GM23248 (cell line): ENCODE measurements at regions not wholly inside any gene's neighbourhood (a gene's known extent, or its start where the extent isn't known, plus 50 kb on each side); places are given as distances from the start of the nearest gene placed in this dataset.
A peak's percentile ranks its signal among the peaks of the same experiment; 100 is the strongest.

Experiments used
- DNase-seq: peaks from one replicate; pipeline ENCODE4 v3.0.0-alpha.2; 2015
- H2AFZ ChIP-seq: fragments of 200-600 bp; sonication (generic); 2 replicates; pipeline ENCODE4 v1.6.1; 2016; ENCODE audit warnings: antibody characterized with exemption
- H3F3A ChIP-seq: fragments of 200-600 bp; sonication (generic); 2 replicates; pipeline ENCODE4 v1.6.1; 2016; ENCODE audit warnings: mild to moderate bottlenecking, antibody characterized with exemption, mixed run types; ENCODE audit not compliant: insufficient read depth
- H3K27ac ChIP-seq: fragments of 200-600 bp; sonication (generic); 2 replicates; pipeline ENCODE4 v1.5.1; 2016; ENCODE audit warnings: mild to moderate bottlenecking
- H3K27me3 ChIP-seq: fragments of 200-600 bp; sonication (generic); replicated peaks from 2 replicates; pipeline ENCODE4 v1.6.1; 2016; ENCODE audit warnings: mild to moderate bottlenecking; ENCODE audit not compliant: insufficient read depth
- H3K36me3 ChIP-seq: fragments of 200-600 bp; sonication (generic); 2 replicates; pipeline ENCODE4 v1.6.1; 2016; ENCODE audit warnings: low read depth, mild to moderate bottlenecking
- H3K4me1 ChIP-seq: fragments of 200-600 bp; sonication (generic); 2 replicates; pipeline ENCODE4 v1.6.1; 2016; ENCODE audit warnings: mild to moderate bottlenecking; ENCODE audit not compliant: insufficient read depth
- H3K4me2 ChIP-seq: fragments of 200-600 bp; sonication (generic); one replicate; pipeline ENCODE4 v1.6.1; 2016; ENCODE audit warnings: mild to moderate bottlenecking; ENCODE audit not compliant: unreplicated experiment
- H3K4me3 ChIP-seq: fragments of 200-600 bp; sonication (generic); 2 replicates; pipeline ENCODE4 v1.5.1; 2016; ENCODE audit warnings: mild to moderate bottlenecking
- H3K79me2 ChIP-seq: fragments of 200-600 bp; sonication (generic); 2 replicates; pipeline ENCODE4 v1.6.1; 2016; ENCODE audit warnings: mild to moderate bottlenecking; ENCODE audit not compliant: insufficient read depth
- H3K9ac ChIP-seq: fragments of 200-600 bp; sonication (generic); 2 replicates; pipeline ENCODE4 v1.6.1; 2016; ENCODE audit warnings: mild to moderate bottlenecking
- H3K9me2 ChIP-seq: fragments of 200-600 bp; sonication (generic); 2 replicates; pipeline ENCODE4 v1.6.1; 2016; ENCODE audit warnings: mixed run types, mild to moderate bottlenecking, moderate library complexity; ENCODE audit not compliant: insufficient read depth
- H3K9me3 ChIP-seq: fragments of 200-600 bp; sonication (generic); one replicate; pipeline ENCODE4 v1.6.1; 2017; ENCODE audit warnings: low read depth
- H4K20me1 ChIP-seq: fragments of 200-600 bp; sonication (generic); 2 replicates; pipeline ENCODE4 v1.6.0; 2016; ENCODE audit not compliant: insufficient read depth
- EZH2 ChIP-seq: fragments of 200-600 bp; sonication (generic); IDR thresholded peaks from 2 replicates; pipeline ENCODE4 v1.6.1; 2018; ENCODE audit warnings: antibody characterized with exemption, mild to moderate bottlenecking; ENCODE audit not compliant: insufficient read depth, poor library complexity, severe bottlenecking
- EZH2phosphoT487 ChIP-seq: fragments of 200-600 bp; sonication (generic); IDR thresholded peaks from 2 replicates; pipeline ENCODE4 v1.6.1; 2018; ENCODE audit warnings: antibody characterized with exemption, moderate library complexity, mild to moderate bottlenecking, low read depth; ENCODE audit not compliant: insufficient read depth
- WGBS, 2 experiments: methylation state at CpG; one replicate each; pipeline ENCODE4 v1.1.6; 2015 to 2017; ENCODE audit warnings: low lambda C conversion rate in 2 of 2, low coverage in 1 of 2; ENCODE audit errors: missing lambda C conversion rate in 2 of 2; 5-methylcytosine and 5-hydroxymethylcytosine counted together
- in situ Hi-C: fragments of 300-500 bp; cut with MboI; formaldehyde crosslinking; loops from 2 replicates; pipeline ENCODE4 v1.15.0; 2020

DNA sequence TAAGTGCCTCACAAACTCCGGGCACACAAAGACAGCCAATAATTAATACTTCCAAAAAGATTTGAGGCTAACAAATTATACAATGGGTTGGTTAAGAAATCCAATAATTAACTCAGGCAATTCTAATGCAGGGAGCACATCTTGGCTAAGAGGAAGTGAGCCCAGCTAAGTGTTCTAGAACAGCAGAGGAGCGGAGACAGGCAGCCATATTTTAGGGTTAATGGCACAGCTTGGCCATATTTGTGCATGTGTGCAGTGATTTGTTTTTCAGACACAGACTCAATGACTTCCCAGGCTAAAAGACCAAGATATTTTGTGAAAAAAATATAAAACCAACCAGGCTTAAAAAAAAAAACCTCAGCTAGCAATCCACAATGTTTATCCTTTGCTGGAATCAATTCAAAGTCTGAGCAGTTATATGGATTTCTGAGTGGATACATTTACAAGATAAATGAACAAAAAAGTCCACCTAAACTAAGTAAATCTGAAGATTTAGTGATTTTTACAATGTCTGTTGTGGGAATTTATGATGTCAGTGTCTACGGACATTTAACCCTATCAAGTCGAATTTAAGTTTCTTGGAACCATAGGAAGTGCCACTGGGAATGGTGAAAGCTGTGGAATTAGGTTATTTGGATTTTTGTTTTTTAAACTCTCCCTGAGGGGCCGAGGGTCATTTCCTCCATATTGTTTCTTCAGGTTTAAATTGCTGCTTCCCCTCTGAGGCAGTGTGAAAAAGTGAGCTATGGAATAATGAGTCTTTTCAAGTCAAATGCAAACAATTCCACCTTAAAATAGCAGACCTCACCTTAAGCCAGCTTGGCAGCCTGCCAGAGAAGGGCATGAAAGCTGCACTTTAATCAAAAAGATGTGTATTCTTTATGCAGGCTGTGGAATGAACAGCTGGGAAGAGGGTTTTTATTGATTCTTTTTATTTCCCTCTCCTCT is 413.7 kb upstream of the TBL1XR1 start:
- H3K27me3 ChIP-seq: no peaks in the 10 kb centered on the region
- H3K9ac ChIP-seq: no peak overlapping the region
- TF ChIP-seq EZH2 (no peak), EZH2phosphoT487 (no peak)
- in situ Hi-C loops: no loop called here
- H3K9me3 ChIP-seq: no peaks in the 10 kb centered on the region
- H3K4me2 ChIP-seq: no peak overlapping the region
- H3K36me3 ChIP-seq: no peaks in the 10 kb centered on the region
- H3K9me2 ChIP-seq: no peaks in the 10 kb centered on the region
- H3K4me3 ChIP-seq: no peak overlapping the region
- no peak for DNase-seq
- 0 out of 2 replicates have a peak, but pooled peaks cover 5% of the 10 kb centered on the region for H3F3A ChIP-seq
- H2AFZ ChIP-seq: no peak overlapping the region
- H3K79me2 ChIP-seq: no peaks in the 10 kb centered on the region
- no peak overlapping the region for H3K27ac ChIP-seq
- no peaks in the 10 kb centered on the region for H4K20me1 ChIP-seq
- WGBS, 2 experiments: 63 to 67% methylated on average over 5 of the region's 5 CpGs
- H3K4me1 ChIP-seq: peaks cover 12% of the 10 kb centered on the region; the same call in 1 of the 2 replicates

DNA sequence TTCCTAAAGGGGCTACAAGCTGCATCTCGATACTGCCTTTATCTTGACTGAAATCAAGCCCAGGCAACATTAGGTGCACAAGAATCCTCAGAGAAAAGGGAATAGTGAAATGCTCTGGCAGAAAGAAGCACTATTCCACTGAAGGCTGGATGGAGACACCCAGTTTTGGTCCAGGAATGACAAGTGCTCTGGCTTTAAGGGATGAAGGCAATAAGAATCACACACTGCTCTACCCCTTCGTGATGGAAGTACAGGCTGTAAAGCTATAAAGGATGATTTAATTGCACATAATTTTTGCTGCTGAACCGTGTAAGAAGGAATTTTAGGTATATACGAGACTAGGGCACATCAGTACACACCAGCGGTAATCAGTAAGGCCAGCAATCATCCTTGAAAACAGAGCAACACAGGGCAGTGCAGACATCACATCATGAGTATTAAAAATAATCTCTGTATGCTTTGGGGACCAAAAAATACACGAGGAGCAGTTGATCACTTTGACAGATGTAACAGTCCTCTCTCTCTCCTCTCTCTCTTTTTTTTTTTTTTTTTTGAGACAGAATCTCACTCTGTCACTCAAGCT is 414.6 kb upstream of the TBL1XR1 start:
- H3K4me3 ChIP-seq: no peak overlapping the region
- H2AFZ ChIP-seq: no peak overlapping the region
- TF ChIP-seq EZH2: no peak
- TF ChIP-seq EZH2phosphoT487: no peak
- 67 to 70% methylated on average over 6 of the region's 6 CpGs for WGBS, 2 experiments
- no peak for DNase-seq
- H3K9me2 ChIP-seq: no peaks in the 10 kb centered on the region
- H3K79me2 ChIP-seq: no peaks in the 10 kb centered on the region
- H3K9me3 ChIP-seq: no peaks in the 10 kb centered on the region
- H3K9ac ChIP-seq: no peak overlapping the region
- H4K20me1 ChIP-seq: no peaks in the 10 kb centered on the region
- in situ Hi-C loops: no loop called here
- no peaks in the 10 kb centered on the region for H3K36me3 ChIP-seq
- H3K27ac ChIP-seq: no peak overlapping the region
- H3F3A ChIP-seq: 0 out of 2 replicates have a peak, but pooled peaks cover 5% of the 10 kb centered on the region
- peaks cover 12% of the 10 kb centered on the region; the same call in 1 of the 2 replicates for H3K4me1 ChIP-seq
- H3K27me3 ChIP-seq: no peaks in the 10 kb centered on the region
- H3K4me2 ChIP-seq: no peak overlapping the region

- no peaks in the 10 kb centered on the region for H3K79me2 ChIP-seq
- in situ Hi-C loops: no loop called here
Measured at GRCh38 chr3:177613901-177614300, 416.6 kb upstream of the TBL1XR1 start.

DNA sequence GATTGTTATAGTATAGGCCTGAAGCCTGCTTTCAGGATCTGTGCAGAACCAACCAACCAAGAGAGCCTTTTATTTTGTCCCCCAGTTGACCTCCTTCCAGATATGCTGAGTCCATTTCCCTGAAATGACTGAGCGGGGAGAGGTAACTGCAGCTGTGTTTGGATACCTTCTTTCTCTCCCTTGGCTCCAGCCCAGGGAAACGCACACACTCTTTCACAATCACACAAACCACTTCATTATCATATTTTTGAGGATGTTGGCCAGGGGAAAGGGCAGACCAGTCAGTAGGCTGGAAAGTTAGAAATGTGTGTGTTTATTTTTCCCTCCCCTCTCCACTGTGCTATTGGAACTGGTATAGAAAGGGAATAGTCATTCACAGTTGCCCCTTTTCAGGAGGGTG is 417.7 kb upstream of the TBL1XR1 start:
- Histone ChIP-seq H3K4me1 (peaks cover 26% of the 10 kb centered on the region), H2AFZ (no peak overlapping the region), H3K36me3 (no peaks in the 10 kb centered on the region), H3K9me3 (no peaks in the 10 kb centered on the region), H3K9me2 (no peaks in the 10 kb centered on the region), H3K27ac (no peak overlapping the region), H3K4me2 (peak overlapping the region; percentile 2), H3K79me2 (no peaks in the 10 kb centered on the region), H3K9ac (no peak overlapping the region), H3F3A (0 out of 2 replicates have a peak, but pooled peaks cover 5% of the 10 kb centered on the region), H3K4me3 (no peak overlapping the region), H3K27me3 (no peaks in the 10 kb centered on the region), H4K20me1 (no peaks in the 10 kb centered on the region)
- TF ChIP-seq EZH2: no peak
- no peak for TF ChIP-seq EZH2phosphoT487
- WGBS, 2 experiments: 39 to 41% methylated on average over 2 of the region's 2 CpGs
- in situ Hi-C loops: no loop called here
- DNase-seq: peak; percentile 62

More at GRCh38 chr3:177613901-177614300, 416.6 kb upstream of the TBL1XR1 start:
- Histone ChIP-seq H3K27me3 (no peaks in the 10 kb centered on the region), H3K9me3 (no peaks in the 10 kb centered on the region), H3K9me2 (no peaks in the 10 kb centered on the region), H3K4me2 (no peak overlapping the region), H3K4me1 (peaks cover 18% of the 10 kb centered on the region), H3K27ac (no peak overlapping the region), H3K36me3 (no peaks in the 10 kb centered on the region), H3K9ac (no peak overlapping the region), H3K4me3 (no peak overlapping the region), H4K20me1 (no peaks in the 10 kb centered on the region), H2AFZ (no peak overlapping the region), H3F3A (0 out of 2 replicates have a peak, but pooled peaks cover 5% of the 10 kb centered on the region)
- TF ChIP-seq EZH2: no peak
- no peak for DNase-seq
